Transverse colon (tissue), 4 donors: ENCODE measurements at regions not wholly inside any gene's neighbourhood (a gene's known extent, or its start where the extent isn't known, plus 50 kb on each side); places are given as distances from the start of the nearest gene placed in this dataset.

Source experiments
- DNase-seq: peaks from one replicate; pipeline ENCODE4 v3.0.0-alpha.2; 2019
- H3K27ac ChIP-seq, 4 donors: fragments of 200-600 bp; sonication (generic); 2 replicates each; pipeline ENCODE4 v1.5.1; 2016 to 2018; ENCODE audit warnings: inconsistent platforms in 4 of 4
- H3K27me3 ChIP-seq: fragments of 200-600 bp; sonication (generic); 2 replicates; pipeline ENCODE4 v1.5.1; 2017; ENCODE audit warnings: inconsistent platforms
- H3K36me3 ChIP-seq, 4 donors: fragments of 200-600 bp; sonication (generic); 2 replicates each; pipeline ENCODE4 v1.5.1; 2017 to 2019; ENCODE audit warnings: inconsistent platforms in 4 of 4
- H3K4me1 ChIP-seq, 4 donors: fragments of 200-600 bp; sonication (generic); 2 replicates each; pipeline ENCODE4 v1.5.1; 2017 to 2020; ENCODE audit warnings: inconsistent platforms in 4 of 4
- H3K4me3 ChIP-seq, 4 donors: fragments of 200-600 bp; sonication (generic); 1 replicate in 1 of 4; 2 replicates in 3 of 4; pipeline versions ENCODE4 v1.5.1 to v1.6.1; 2017 to 2019; ENCODE audit warnings: inconsistent platforms in 4 of 4
- H3K9me3 ChIP-seq, 2 donors: fragments of 200-600 bp; sonication (generic); 2 replicates each; pipeline ENCODE4 v1.5.1; 2017 to 2019; ENCODE audit warnings: inconsistent platforms in 2 of 2
- CTCF ChIP-seq, 5 experiments: fragments of 200-600 bp in 3 of 5; fragments of 450-650 bp in 2 of 5; sonication (generic) in 3 of 5; IDR thresholded peaks; 1 replicate in 2 of 5; 2 replicates in 3 of 5; pipeline ENCODE4 v1.5.1; 2016 to 2017; ENCODE audit warnings: antibody characterized with exemption in 5 of 5, inconsistent platforms in 3 of 5, mild to moderate bottlenecking in 2 of 5, moderate library complexity in 1 of 5
- EP300 ChIP-seq: sonication (generic); formaldehyde crosslinking; IDR thresholded peaks from one replicate; pipeline ENCODE4 v1.6.1; 2017; ENCODE audit warnings: antibody characterized with exemption, low read depth
- POLR2A ChIP-seq: fragments of 450-650 bp; IDR thresholded peaks from one replicate; pipeline ENCODE4 v1.6.1; 2016; ENCODE audit warnings: antibody characterized with exemption, mild to moderate bottlenecking, moderate library complexity
- POLR2AphosphoS5 ChIP-seq, 3 donors: sonication (generic); formaldehyde crosslinking; IDR thresholded peaks; one replicate each; pipeline ENCODE4 v1.6.1; 2016; ENCODE audit warnings: antibody characterized with exemption in 3 of 3
- WGBS, 2 donors: methylation state at CpG; one replicate each; pipeline ENCODE4 v1.1.5; 2018; ENCODE audit warnings: low coverage in 1 of 2; 5-methylcytosine and 5-hydroxymethylcytosine counted together
- in situ Hi-C, 4 donors: fragments of 200-750 bp; cut with MboI; loops; one replicate each; pipeline versions ENCODE4 v1.15.0 to v1.15.1; 2017; ENCODE audit warnings: low sequenced_read_pairs in 3 of 4, low pct_ligation_motif_present in 1 of 4, low pct_unique_long_range_greater_than_20kb in 1 of 4
- intact Hi-C: fragments of 100-400 bp; cut with DNase I; formaldehyde crosslinking; loops from one replicate; pipeline ENCODE4 v1.15.1; 2023; ENCODE audit warnings: low total_unique reads

- no peak for TF ChIP-seq EP300
- TF ChIP-seq POLR2A: no peak
- no peak for TF ChIP-seq CTCF (IDR thresholded peaks at IDR 0.05)
- no peak for TF ChIP-seq POLR2AphosphoS5 (IDR thresholded peaks at IDR 0.05)
- H3K4me3 ChIP-seq: no peak overlapping the region
- H3K9me3 ChIP-seq: no peaks in the 10 kb centered on the region
- in situ Hi-C loops (no loop called here), intact Hi-C loops (no loop called here)
- DNase-seq: no peak
- H3K36me3 ChIP-seq: no peaks in the 10 kb centered on the region
- H3K4me1 ChIP-seq: no peaks in the 10 kb centered on the region
- no peak overlapping the region for H3K27ac ChIP-seq
- WGBS, 2 donors: 74 to 81% methylated on average over 3 of the region's 3 CpGs
- H3K27me3 ChIP-seq: no peaks in the 10 kb centered on the region
These were observed 877.3 kb downstream of the MCTP2 start for GRCh38 chr15:95108673-95109072.

GRCh38 chr15:95111969-95112368 is 880.6 kb downstream of the MCTP2 start:
- H3K27ac ChIP-seq: no peak overlapping the region
- no peaks in the 10 kb centered on the region for H3K36me3 ChIP-seq
- intact Hi-C loops (no loop called here), in situ Hi-C loops (no loop called here)
- DNase-seq: no peak
- TF ChIP-seq CTCF (IDR thresholded peaks at IDR 0.05) (no peak), POLR2A (no peak), EP300 (no peak), POLR2AphosphoS5 (IDR thresholded peaks at IDR 0.05) (no peak)
- H3K27me3 ChIP-seq: no peaks in the 10 kb centered on the region
- H3K4me1 ChIP-seq: no peaks in the 10 kb centered on the region
- WGBS, 2 donors: 90% methylated on average over 5 of the region's 5 CpGs; no CpG with 5 or more reads in 1 of the 2 donors
- no peaks in the 10 kb centered on the region for H3K9me3 ChIP-seq
- H3K4me3 ChIP-seq: no peak overlapping the region

- no peak for DNase-seq
- Histone ChIP-seq H3K27ac (no peak overlapping the region), H3K9me3 (no peaks in the 10 kb centered on the region), H3K4me3 (no peak overlapping the region), H3K36me3 (no peaks in the 10 kb centered on the region), H3K4me1 (no peaks in the 10 kb centered on the region), H3K27me3 (no peaks in the 10 kb centered on the region)
- TF ChIP-seq POLR2AphosphoS5 (IDR thresholded peaks at IDR 0.05): no peak
- 78 to 91% methylated on average over 1 of the region's 1 CpG for WGBS, 2 donors
- intact Hi-C loops (no loop called here), in situ Hi-C loops (no loop called here)
These were observed 881.7 kb downstream of the MCTP2 start for GRCh38 chr15:95113041-95113440.

GRCh38 chr15:95119041-95119610 is 887.8 kb downstream of the MCTP2 start:
- H3K36me3 ChIP-seq: no peaks in the 10 kb centered on the region
- 59 to 63% methylated on average over 4 of the region's 4 CpGs for WGBS, 2 donors
- intact Hi-C loops (no loop called here), in situ Hi-C loops (no loop called here)
- H3K27ac ChIP-seq: no peak overlapping the region
- no peak for TF ChIP-seq EP300
- TF ChIP-seq POLR2AphosphoS5 (IDR thresholded peaks at IDR 0.05): no peak
- TF ChIP-seq POLR2A: no peak
- no peak for TF ChIP-seq CTCF (IDR thresholded peaks at IDR 0.05)
- H3K4me1 ChIP-seq: no peaks in the 10 kb centered on the region
- no peak overlapping the region for H3K4me3 ChIP-seq
- no peak for DNase-seq
- H3K27me3 ChIP-seq: no peaks in the 10 kb centered on the region
- H3K9me3 ChIP-seq: no peaks in the 10 kb centered on the region

- Histone ChIP-seq H3K9me3 (no peaks in the 10 kb centered on the region), H3K4me3 (no peak overlapping the region), H3K4me1 (no peaks in the 10 kb centered on the region), H3K27ac (no peak overlapping the region), H3K27me3 (no peaks in the 10 kb centered on the region), H3K36me3 (no peaks in the 10 kb centered on the region)
- 69 to 71% methylated on average over 3 of the region's 3 CpGs for WGBS, 2 donors
- intact Hi-C loops (no loop called here), in situ Hi-C loops (no loop called here)
- no peak for DNase-seq
- TF ChIP-seq CTCF (IDR thresholded peaks at IDR 0.05): no peak
These were observed 889.2 kb downstream of the MCTP2 start for GRCh38 chr15:95120595-95120994.
